RWPE1 (cell line): ENCODE measurements at regions not wholly inside any gene's neighbourhood (a gene's known extent, or its start where the extent isn't known, plus 50 kb on each side); places are given as distances from the start of the nearest gene placed in this dataset.
"Not testable (repeated sequence)": the region's sequence is repeated elsewhere in the genome, so short reads cannot be mapped to it uniquely, and the experiment has no call there.

Experiments
- CTCF ChIA-PET: fragments of 350-600 bp; sonication (Branson Sonifier 250); formaldehyde crosslinking; extraction: SDS; loops from one replicate; lab custom pipeline; 2021; lab: Yijun Ruan, JAX
- POLR2A ChIA-PET: fragments of 400-600 bp; formaldehyde crosslinking; extraction: SDS; loops from one replicate; lab custom pipeline; 2020; ENCODE audit warnings: antibody characterized with exemption; ENCODE audit not compliant: low non-redundant PET; lab: Yijun Ruan, JAX
- DNase-seq: peaks from one replicate; pipeline ENCODE4 v3.0.0; 2012; ENCODE audit warnings: low spot score
- H3K27ac ChIP-seq: fragments of 450-650 bp; 2 replicates; pipeline ENCODE4 v1.5.1; 2017
- CTCF ChIP-seq: fragments of 450-650 bp; conservative IDR thresholded peaks from 2 replicates; pipeline ENCODE4 v1.5.1; 2017; ENCODE audit warnings: low read depth, mild to moderate bottlenecking

- POLR2A ChIA-PET, result interaction anchor here (0.5 kb wide), 1 partner anchor 24 kb away, joined by 3 read pairs; no protein-coding TSS in a partner anchor
Observed at GRCh38 chr6:106858653-106859092, 115.9 kb downstream of the CD24 start.

GRCh38 chr6:106857771-106858652 lies 116.5 kb downstream of the CD24 start:
- POLR2A ChIA-PET, result no interaction called here
- no peak for DNase-seq
- no peak for TF ChIP-seq CTCF
- CTCF ChIA-PET, result interaction anchor here (0.8 kb wide), 1 partner anchor 444 kb away, joined by 6 read pairs; no protein-coding TSS in a partner anchor
- no peak overlapping the region for H3K27ac ChIP-seq

More at GRCh38 chr6:106858653-106859092, 115.9 kb downstream of the CD24 start:
- peak; percentile 35 for DNase-seq
- TF ChIP-seq CTCF, result no peak
- no peak overlapping the region for H3K27ac ChIP-seq
- CTCF ChIA-PET, result no interaction called here

- CTCF ChIA-PET, result interaction anchor here (0.8 kb wide), 1 partner anchor 443 kb away, joined by 6 read pairs; no protein-coding TSS in a partner anchor
- POLR2A ChIA-PET, DNase-seq, H3K27ac ChIP-seq: not testable (repeated sequence)
Observed at GRCh38 chr6:106857310-106857709, 117.2 kb downstream of the CD24 start.

GRCh38 chr6:106856227-106856874 lies 118.2 kb downstream of the CD24 start:
- CTCF ChIA-PET, result no interaction called here
- POLR2A ChIA-PET, result no interaction called here
- H3K27ac ChIP-seq, result no peak overlapping the region
- TF ChIP-seq CTCF, result no peak
- DNase-seq, result no peak

- no peak overlapping the region for H3K27ac ChIP-seq
- ChIA-PET CTCF (no interaction called here), POLR2A (interaction anchor here (0.6 kb wide), 1 partner anchor 101 kb away, joined by 3 read pairs; no protein-coding TSS in a partner anchor)
- DNase-seq, result no peak
- TF ChIP-seq CTCF, result no peak
Observed at GRCh38 chr6:106855117-106855516, 119.4 kb downstream of the CD24 start.

- no peak for TF ChIP-seq CTCF
- POLR2A ChIA-PET, result no interaction called here
- H3K27ac ChIP-seq, result no peak overlapping the region
- CTCF ChIA-PET, result interaction anchor here (0.6 to 1.0 kb wide), 2 partner anchors 77 to 124 kb away, joined by 3 read pairs; partner anchors contain the start of gene CD24
- no peak for DNase-seq
Observed at GRCh38 chr6:106849676-106850332, 124.7 kb downstream of the CD24 start.
